GM13977 (cell line): ENCODE measurements at regions not wholly inside any gene's neighbourhood (a gene's known extent, or its start where the extent isn't known, plus 50 kb on each side); places are given as distances from the start of the nearest gene placed in this dataset.
"Not testable (repeated sequence)": the region's sequence is repeated elsewhere in the genome, so short reads cannot be mapped to it uniquely, and the experiment has no call there.

ENCODE experiments used
- DNase-seq: peaks from one replicate; pipeline ENCODE4 v3.0.0; 2012; ENCODE audit warnings: low spot score
- in situ Hi-C: fragments of 300-500 bp; cut with MboI; formaldehyde crosslinking; loops from one replicate; pipeline ENCODE4 v1.12.0; 2022; ENCODE audit warnings: low sequenced_read_pairs, low pct_unique_long_range_greater_than_20kb, mixed read lengths, inconsistent platforms; ENCODE audit not compliant: unreplicated experiment
- TF ChIP-seq, protein P1 (sequence below): IDR thresholded peaks from 2 replicates; pipeline ENCODE4 v1.5.1; 2012; ENCODE audit warnings: mild to moderate bottlenecking, control low read depth; ENCODE audit not compliant: insufficient read depth; ENCODE audit errors: extremely low read depth, missing control alignments

DNA sequence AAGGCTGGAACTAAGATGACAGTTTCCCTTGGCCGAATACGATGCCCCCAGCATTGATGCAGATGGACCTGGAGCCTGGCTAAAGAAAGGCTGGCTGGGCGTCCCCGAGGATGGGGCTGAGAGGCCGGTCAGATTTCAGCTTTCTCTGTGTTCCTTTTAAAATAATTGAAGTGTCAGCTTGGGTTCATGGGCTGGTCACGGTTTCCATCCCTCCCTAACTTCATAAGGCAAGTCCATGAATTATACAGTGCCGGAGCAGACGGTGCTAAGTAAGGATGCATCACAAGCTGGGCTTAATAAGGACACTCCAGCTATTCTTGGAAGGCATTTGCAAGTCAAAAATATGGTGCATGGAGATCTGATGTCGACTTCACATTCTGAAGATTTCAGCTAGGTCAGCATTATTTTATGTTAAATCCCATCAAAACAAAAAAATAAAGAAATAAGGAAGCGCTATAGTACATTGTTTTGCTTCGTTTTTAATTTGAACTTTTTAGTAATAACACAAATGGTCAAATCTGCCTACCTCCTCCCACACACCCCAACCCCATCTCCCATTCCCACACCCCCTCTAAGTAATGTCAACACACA, 220.8 kb downstream of the RPLP1 start:
- no peak for DNase-seq
- in situ Hi-C loops = no loop called here

DNA sequence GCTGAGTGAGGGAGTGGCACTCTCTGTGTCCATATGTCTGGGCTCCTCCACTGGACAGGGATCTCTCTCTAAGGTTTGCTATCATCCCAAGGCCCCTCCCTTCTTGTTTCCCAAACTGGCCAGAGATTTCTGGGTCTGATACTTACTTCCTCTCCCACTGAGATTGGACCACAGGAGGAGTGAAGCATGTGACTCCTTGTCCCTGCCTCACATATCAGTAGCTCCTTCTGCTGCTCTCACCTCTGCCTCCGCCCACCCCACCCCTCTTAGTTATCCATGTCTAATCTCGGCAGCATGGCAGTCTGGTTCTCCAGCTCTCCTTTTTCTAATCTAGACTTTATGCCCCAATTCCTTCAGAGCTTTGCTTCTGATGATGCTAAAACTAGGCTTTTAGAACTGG, 223.1 kb downstream of the RPLP1 start:
- in situ Hi-C loops = no loop called here
- no peak for DNase-seq

More for the DNA sequence above, 220.8 kb downstream of the RPLP1 start:
- TF ChIP-seq, protein P1, sequence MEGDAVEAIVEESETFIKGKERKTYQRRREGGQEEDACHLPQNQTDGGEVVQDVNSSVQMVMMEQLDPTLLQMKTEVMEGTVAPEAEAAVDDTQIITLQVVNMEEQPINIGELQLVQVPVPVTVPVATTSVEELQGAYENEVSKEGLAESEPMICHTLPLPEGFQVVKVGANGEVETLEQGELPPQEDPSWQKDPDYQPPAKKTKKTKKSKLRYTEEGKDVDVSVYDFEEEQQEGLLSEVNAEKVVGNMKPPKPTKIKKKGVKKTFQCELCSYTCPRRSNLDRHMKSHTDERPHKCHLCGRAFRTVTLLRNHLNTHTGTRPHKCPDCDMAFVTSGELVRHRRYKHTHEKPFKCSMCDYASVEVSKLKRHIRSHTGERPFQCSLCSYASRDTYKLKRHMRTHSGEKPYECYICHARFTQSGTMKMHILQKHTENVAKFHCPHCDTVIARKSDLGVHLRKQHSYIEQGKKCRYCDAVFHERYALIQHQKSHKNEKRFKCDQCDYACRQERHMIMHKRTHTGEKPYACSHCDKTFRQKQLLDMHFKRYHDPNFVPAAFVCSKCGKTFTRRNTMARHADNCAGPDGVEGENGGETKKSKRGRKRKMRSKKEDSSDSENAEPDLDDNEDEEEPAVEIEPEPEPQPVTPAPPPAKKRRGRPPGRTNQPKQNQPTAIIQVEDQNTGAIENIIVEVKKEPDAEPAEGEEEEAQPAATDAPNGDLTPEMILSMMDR = no peak

GRCh38 chr15:69677403-69677802, 224.8 kb downstream of the RPLP1 start:
- in situ Hi-C loops = no loop called here
- TF ChIP-seq, protein P1 = no peak
- DNase-seq = no peak

More for the DNA sequence above, 223.1 kb downstream of the RPLP1 start:
- TF ChIP-seq, protein P1 = no peak

- in situ Hi-C loops = no loop called here
- DNase-seq = peak; percentile 58
- TF ChIP-seq, protein P1 = no peak
Measured at GRCh38 chr15:69679623-69680228, 227.1 kb downstream of the RPLP1 start.

DNA sequence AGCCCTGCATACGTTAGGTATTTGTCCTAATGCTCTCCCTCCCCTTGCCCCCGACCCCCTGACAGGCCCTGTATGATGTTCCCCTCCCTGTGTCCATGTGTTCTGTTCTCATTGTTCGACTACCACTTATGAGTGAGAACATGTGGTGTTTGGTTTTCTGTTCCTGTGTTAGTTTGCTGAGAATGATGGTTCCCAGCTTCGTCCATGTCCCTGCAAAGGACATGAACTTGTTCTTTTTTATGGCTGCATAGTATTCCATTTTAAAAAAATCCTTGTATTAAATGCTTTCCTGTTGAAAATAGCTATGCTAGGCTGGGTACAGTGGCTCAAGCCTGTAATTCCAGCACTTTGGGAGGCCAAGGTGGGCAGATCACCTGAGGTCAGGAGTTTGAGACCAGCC, 232.2 kb downstream of the RPLP1 start:
- DNase-seq, in situ Hi-C loops: not testable (repeated sequence)

DNA sequence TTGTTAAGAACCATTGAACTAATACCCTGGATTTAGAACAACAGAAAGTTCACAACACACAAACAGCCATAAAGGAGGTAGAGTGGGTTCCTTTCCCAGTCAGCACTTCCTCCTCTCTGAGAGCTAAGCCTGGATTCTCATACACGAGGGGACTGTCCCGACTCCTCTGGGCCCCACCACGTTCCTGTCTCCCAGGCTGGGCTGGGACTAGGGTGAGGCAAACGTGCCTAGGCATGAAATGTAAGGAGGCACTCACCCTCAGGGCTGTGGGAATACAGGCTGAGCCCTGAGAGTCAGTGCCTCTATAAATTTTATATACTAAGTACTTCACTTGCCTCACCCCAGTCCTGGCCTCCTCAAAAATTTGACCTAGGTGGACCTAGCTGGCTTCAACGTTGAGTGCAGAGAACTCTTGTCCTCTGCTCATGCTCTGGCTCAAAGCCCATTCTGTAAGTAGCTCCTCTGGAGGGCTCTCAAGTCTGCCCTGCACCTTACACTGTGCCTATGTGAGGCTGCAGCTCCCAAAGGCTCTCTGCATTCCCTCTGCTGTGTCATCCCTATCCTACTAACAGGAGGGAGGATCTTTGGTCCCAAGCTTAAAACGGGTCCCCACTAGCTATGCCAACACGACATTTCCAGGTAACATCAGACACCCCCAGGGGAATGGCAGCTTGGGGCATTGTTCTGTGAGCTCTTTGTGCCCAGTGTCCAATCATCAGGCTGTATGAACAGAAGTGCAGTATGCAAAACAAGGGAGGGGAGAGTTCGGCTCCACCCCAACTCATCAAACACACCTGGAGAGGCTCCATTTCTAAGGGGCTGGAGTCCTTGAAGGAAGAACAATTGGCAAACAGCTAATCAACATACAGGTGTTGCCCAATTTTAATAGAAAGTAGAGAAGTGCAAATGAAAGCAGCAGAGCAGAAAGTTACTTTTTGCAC, 233.2 kb downstream of the RPLP1 start:
- in situ Hi-C loops = no loop called here
- no peak for DNase-seq
- TF ChIP-seq, protein P1 = no peak
